Keratinocyte (primary cell): ENCODE measurements at regions not wholly inside any gene's neighbourhood (a gene's known extent, or its start where the extent isn't known, plus 50 kb on each side); places are given as distances from the start of the nearest gene placed in this dataset.
"Not testable (repeated sequence)": the region's sequence is repeated elsewhere in the genome, so short reads cannot be mapped to it uniquely, and the experiment has no call there.

Experiments used
- EZH2 ChIP-seq: IDR thresholded peaks from one replicate; pipeline ENCODE4 v1.6.1; 2012; ENCODE audit warnings: inconsistent platforms, mild to moderate bottlenecking, low read length, moderate library complexity
- TF ChIP-seq, protein P1 (sequence below), 3 experiments: IDR thresholded peaks in 1 of 3; conservative IDR thresholded peaks in 1 of 3; optimal IDR thresholded peaks in 1 of 3; 2 replicates in 2 of 3; 3 replicates in 1 of 3; pipeline versions ENCODE3 to v1.5.1; 2011; ENCODE audit warnings: low read length in 3 of 3, mild to moderate bottlenecking in 3 of 3, moderate library complexity in 2 of 3, control low read depth in 1 of 3, inconsistent platforms in 1 of 3; ENCODE audit not compliant: insufficient read depth in 2 of 3; ENCODE audit errors: extremely low read depth in 1 of 3

DNA sequence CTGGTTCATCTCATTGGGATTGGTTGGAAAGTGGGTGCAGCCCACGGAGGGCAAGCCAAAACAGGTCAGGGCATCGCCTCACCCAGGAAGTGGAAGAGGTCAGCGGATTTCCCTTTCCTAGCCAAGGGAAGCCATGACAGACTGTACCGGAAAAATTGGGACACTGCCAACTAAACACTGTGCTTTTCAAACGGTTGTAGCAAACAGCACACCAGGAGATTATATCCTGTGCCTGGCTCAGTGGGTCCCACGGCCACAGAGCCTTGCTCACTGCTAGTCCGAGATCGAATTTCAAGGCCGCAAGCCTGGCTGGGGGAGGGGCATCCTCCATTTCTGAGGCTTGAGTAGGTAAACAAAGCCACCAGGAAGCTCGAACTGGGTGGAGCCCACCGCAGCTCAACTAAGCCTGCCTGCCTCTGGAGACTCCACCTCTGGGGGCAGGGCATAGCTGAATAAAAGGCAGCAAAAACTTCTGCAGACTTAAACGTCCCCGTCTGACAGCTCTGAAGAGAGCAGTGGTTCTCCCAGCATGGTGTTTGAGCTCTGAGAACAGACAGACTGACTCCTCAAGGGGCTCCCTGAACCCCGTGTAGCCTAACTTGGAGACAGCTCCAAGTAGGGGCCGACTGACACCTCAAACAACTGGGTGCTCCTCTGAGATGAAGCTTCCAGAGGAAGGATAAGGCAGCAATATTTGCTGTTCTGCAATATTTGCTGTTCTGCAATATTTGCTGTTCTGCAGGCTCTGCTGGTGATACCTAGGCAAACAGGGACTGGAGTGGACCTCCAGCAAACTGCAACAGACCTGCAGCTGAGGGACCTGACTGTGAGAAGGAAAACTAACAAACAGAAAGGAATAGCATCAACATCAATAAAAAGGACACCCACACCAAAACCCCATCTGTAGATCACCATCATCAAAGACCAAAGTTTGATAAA is 191.0 kb upstream of the IRAK1BP1 start:
- TF ChIP-seq, protein P1, sequence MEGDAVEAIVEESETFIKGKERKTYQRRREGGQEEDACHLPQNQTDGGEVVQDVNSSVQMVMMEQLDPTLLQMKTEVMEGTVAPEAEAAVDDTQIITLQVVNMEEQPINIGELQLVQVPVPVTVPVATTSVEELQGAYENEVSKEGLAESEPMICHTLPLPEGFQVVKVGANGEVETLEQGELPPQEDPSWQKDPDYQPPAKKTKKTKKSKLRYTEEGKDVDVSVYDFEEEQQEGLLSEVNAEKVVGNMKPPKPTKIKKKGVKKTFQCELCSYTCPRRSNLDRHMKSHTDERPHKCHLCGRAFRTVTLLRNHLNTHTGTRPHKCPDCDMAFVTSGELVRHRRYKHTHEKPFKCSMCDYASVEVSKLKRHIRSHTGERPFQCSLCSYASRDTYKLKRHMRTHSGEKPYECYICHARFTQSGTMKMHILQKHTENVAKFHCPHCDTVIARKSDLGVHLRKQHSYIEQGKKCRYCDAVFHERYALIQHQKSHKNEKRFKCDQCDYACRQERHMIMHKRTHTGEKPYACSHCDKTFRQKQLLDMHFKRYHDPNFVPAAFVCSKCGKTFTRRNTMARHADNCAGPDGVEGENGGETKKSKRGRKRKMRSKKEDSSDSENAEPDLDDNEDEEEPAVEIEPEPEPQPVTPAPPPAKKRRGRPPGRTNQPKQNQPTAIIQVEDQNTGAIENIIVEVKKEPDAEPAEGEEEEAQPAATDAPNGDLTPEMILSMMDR (optimal IDR thresholded peaks at IDR 0.05 in 1 of 3, IDR thresholded peaks at IDR 0.05 in 1 of 3, conservative IDR thresholded peaks at IDR 0.05 in 1 of 3; ENCODE audit: extremely low read depth in 1 of 3, insufficient read depth in 2 of 3, low read length in 3 of 3), result not testable (repeated sequence)
- TF ChIP-seq EZH2, result not testable (repeated sequence)
